OCI-M2 (cell line): ENCODE measurements at regions not wholly inside any gene's neighbourhood (a gene's known extent, or its start where the extent isn't known, plus 50 kb on each side); places are given as distances from the start of the nearest gene placed in this dataset.

Experiments
- DNase-seq: peaks from one replicate; lab custom pipeline; 2025; ENCODE audit not compliant: unreplicated experiment; lab: John Stamatoyannopoulos, UW

DNA sequence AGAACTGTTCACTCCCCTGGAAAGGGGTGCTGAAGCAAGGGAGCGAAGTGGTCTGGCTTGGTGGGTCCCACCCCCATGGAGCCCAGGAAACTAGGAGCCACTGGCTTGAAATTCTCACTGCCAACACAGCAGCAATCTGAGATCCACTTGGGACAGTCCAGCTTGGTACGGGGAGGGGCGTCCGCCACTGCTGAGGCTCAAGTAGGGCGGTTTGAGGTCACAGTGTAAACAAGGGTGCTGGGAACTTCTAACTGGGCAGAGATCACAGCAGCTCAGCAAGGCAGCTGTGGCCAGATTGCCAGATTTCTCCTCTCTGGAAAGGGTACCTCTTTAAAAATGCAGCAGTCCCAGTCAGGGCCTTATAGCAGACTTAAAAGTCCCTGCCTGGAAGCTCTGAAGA lies 53.9 kb upstream of the GALNTL6 start:
- no peak for DNase-seq

- no peak for DNase-seq
Observed at GRCh38 chr4:171751538-171751937, 61.7 kb upstream of the GALNTL6 start.

DNA sequence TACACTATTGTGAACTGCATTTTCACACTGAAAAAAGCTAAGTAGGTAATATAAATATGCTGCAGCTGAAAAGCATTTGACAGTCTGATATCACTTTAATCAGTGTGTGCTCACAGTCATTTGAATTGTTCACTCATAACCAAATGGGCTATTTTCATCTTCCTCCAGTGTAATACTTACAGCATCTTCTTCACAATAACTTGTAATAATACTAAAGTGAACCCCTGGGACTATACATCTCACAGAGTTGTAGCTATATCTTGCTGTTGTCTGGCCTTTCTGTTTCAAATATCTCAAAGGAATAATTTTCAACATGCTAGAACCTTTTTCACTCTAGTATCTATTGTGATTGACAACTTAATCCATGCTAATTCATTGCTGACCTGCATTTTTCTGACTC lies 66.8 kb upstream of the GALNTL6 start:
- no peak for DNase-seq

DNA sequence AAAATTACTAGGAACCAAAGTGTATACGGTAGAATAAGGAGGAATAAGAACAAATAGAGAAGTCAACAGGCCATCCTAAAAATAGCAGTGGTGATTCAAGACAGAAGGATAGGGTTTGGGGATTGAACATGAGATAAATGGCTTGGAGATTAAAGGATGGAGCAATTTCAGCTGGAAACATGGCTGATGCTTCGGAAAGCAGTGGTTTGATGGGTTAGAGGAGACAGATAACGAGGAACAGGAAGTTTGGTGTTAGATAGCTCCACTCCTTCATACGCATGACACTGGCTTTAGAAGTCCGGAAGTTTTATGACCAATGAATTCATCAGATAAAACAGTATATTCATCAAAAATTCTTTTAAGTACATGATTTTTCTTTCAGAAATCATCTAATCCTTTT lies 70.8 kb upstream of the GALNTL6 start:
- DNase-seq: no peak

DNA sequence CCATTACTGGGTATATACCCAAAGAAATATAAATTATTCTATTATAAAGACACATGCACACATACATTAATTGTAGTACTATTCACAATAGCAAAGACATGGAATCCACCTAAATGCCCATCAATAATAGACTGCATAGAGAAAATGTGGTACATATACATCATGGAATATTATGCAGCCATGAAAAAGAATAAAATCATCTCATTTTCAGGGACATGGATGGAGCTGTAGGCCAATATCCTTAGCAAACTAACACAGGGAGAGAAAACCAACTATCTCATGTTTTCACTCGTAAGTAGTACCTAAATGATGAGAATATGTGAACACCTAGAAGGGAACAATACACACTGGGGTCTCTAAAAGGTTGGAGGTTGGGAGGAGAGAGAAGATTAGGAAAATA lies 86.0 kb upstream of the GALNTL6 start:
- no peak for DNase-seq

DNA sequence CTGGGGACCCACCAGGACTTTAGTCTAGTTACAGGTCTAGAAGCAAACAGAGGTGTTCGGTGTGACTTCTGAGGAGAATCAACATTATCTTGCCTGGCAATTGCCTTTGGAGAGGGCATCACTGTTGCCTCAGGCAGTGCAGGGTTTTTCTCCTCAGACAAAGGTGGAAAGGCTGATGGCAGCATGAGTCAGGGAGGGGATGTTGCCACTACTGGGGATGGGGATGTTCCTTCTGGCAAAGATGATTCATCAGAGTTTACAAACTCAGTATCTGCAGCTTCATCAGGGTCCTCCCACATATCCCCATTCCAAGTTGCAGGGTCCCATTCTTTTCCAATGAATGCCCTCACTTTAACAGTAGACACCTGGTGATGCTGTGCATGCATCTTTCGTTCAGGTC lies 91.3 kb upstream of the GALNTL6 start:
- DNase-seq: no peak

DNA sequence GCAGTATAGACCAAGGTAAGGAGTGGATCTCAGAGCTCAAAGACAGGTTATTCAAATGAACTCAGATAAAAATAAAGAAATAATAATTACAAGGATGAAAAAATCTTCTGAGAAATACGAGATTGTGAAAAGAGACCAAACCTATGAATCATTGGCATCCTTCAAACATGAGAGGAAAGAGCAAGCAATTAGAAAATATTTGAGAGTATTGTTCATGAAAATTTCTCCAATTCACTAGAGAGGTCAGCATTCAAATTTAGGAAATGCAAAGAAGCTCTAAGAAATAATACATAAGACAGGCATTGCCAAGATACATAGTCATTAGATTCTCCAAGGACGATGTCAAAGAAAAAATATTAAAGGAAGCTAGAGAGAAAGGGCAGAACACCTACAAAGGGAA lies 93.5 kb upstream of the GALNTL6 start:
- DNase-seq: no peak

DNA sequence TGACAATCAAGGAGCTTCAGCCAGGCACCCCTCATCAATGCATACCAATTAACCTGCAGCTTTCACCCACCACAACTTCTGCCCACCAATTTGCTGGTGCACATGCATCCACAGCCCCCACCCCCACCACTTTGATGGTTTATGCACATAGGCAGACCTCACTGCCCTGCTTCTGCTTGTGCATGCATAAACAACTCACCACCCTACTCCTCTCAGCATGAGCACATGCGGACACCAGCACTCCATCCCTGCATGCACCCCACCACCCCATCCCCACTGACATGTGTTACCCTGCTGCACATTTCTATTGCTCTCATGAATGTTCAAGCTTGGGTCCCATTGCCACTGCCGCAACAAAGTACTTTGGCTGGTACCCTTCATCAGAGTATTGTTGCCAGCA lies 94.5 kb upstream of the GALNTL6 start:
- DNase-seq: no peak

GRCh38 chr4:171718069-171718468 lies 95.1 kb upstream of the GALNTL6 start:
- DNase-seq: no peak

DNA sequence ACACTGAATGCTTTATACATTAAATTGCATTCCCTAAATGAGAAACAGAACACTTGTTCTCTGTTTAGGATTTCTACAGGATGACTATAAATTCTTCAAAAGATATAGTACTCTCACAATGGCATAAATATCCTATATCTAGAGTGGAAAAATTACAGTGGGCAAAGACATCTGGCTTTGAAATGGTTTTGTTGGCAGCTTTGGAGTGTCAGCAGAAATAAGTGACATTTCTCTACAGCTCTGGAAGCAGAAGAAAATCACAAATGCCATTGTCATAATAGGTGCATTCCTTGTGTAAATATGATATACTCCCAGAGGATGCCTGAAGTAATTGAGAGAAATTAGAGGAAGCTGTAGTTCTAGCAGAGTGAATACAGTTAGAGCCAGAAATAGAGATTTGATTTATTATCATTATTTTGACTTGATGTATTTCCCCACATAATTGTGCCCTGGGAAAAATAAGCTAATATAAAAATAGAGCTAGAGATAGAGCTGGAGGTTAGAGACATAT lies 95.9 kb upstream of the GALNTL6 start:
- no peak for DNase-seq

- DNase-seq: no peak
Observed at GRCh38 chr4:171715973-171716372, 97.2 kb upstream of the GALNTL6 start.

GRCh38 chr4:171714791-171715454 lies 98.3 kb upstream of the GALNTL6 start:
- DNase-seq: no peak

DNA sequence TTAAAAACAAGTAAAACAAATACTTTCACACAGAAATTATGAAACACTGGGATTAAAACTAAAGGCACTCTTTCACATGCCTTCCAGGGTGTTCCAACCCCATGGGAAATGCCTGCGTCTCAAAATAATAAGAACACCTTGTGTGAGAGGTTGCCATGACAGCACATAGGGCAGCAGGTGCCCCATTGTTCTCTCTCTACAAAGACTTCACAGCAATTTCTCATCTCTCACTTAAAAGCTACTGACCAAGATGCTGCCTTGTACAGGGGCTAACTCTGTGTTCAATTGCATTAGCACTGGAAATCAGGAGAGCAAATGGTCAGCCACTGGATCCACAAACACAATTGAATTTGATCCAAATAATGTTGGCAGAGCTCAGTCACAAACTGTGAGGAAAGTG lies 102.5 kb upstream of the GALNTL6 start:
- no peak for DNase-seq

GRCh38 chr4:171676555-171677215 lies 136.5 kb upstream of the GALNTL6 start:
- no peak for DNase-seq

DNA sequence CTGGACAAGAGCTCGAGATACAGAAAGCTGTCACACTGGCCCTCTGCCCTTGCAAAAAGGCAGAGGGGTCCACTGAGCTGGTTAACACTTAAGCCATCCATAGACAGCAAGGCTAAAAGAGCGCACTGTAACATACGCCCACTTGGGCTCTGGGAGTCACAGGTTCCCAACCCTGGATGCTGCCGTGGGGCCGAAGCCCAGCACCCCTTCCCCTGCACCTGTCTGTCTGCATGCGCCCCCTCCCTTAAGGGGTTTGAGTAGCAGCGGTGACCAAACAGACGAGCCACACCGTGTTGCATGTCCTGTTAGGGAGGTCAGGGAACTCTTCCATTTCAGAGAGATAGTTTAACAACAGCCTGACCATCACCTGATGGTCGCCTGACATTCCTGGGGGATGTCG lies 138.4 kb upstream of the GALNTL6 start:
- DNase-seq: no peak

DNA sequence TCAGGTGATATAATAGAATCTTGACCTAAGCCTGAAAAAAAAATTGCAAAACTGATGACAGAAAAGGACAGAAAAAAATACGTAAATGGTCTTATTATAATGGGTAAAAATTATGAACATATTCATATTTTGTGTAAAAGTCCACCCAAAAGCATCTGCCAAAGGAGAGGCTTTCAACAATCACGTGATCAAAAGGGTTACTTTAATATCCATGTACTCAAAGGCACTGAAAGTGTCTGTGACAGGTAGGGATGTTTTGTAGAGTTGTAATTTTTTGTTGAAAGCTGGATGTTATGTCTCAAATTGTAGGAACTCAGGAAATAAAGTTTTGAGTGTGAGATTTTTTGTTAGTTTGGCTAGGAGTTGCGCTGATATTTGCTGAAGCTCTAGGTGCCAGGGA lies 144.8 kb upstream of the GALNTL6 start:
- DNase-seq: no peak

GRCh38 chr4:171667906-171668305 lies 145.3 kb upstream of the GALNTL6 start:
- DNase-seq: no peak

- DNase-seq: no peak
Observed at GRCh38 chr4:171651071-171651470, 162.1 kb upstream of the GALNTL6 start.

DNA sequence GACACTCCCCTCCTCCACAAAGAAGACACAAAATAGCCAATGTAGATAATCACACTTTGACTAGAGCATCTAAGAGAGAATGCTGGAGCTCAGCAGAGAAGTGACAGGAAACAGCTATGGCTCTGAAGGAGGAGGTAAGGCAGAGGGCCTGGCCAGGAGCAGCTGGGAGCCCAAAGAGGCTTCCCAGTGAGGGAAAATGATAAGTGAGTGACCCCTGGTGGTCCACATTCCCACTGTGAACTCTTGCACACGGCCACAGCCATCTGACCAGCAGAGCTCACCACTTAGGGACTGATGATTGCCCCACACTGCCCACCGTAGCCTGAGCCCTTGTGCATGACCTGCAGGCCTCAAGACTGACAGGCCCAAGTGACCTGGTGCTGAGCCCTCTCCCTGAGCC lies 162.7 kb upstream of the GALNTL6 start:
- no peak for DNase-seq

GRCh38 chr4:171648926-171649325 lies 164.3 kb upstream of the GALNTL6 start:
- DNase-seq: no peak

DNA sequence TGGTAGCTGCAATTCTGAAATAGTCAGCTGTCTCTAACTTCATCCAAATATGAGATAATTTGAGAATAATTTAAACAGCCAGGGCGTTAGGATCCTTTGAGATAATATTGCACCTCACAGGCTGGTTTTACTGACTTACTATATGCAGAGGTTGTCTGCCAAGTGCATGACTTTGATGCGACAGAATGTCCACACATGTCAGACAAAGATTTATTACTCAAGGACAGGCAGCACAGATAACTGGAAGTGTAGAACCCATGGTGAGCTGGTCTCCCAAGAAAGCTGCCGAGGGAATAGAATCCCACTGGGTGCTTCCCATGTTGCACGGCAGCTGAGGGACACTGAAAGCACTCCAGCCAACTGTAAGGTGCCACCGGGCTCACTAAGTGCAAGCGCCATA lies 166.2 kb upstream of the GALNTL6 start:
- DNase-seq: no peak

GRCh38 chr4:171644430-171645057 lies 168.7 kb upstream of the GALNTL6 start:
- no peak for DNase-seq
